K562 (cell line): ENCODE measurements at regions not wholly inside any gene's neighbourhood (a gene's known extent, or its start where the extent isn't known, plus 50 kb on each side); places are given as distances from the start of the nearest gene placed in this dataset.

Source experiments
- ARID1B ChIP-seq: fragments of 450-650 bp; IDR thresholded peaks from 2 replicates; pipeline ENCODE4 v1.6.1; 2016; ENCODE audit warnings: antibody characterized with exemption, mild to moderate bottlenecking, inconsistent platforms
- HNRNPH1 ChIP-seq: fragments of 200-400 bp; formaldehyde crosslinking; optimal IDR thresholded peaks from 2 replicates; pipeline ENCODE3; 2017; ENCODE audit warnings: low read depth, mild to moderate bottlenecking, low read length, moderate library complexity
- JUND ChIP-seq, 2 experiments: IDR thresholded peaks; 2 replicates in 1 of 2; 3 replicates in 1 of 2; pipeline ENCODE4 v1.6.1; 2011; ENCODE audit warnings: borderline replicate concordance in 2 of 2, low read depth in 2 of 2, low read length in 2 of 2, improper control_type of control experiment in 1 of 2, missing biosample characterization in 1 of 2, missing genetic modification characterization in 1 of 2, missing genetic modification reagents in 1 of 2
- MED1 ChIP-seq: sonication (generic); formaldehyde crosslinking; IDR thresholded peaks from 2 replicates; pipeline ENCODE4 v1.8.1; 2023; ENCODE audit warnings: missing genetic modification reagents, borderline replicate concordance
- RBBP5 ChIP-seq: fragments of 200-600 bp; sonication (generic); IDR thresholded peaks from 2 replicates; pipeline ENCODE4 v1.6.1; 2012; ENCODE audit warnings: borderline replicate concordance, mild to moderate bottlenecking, low read length, control low read depth, inconsistent platforms; ENCODE audit not compliant: insufficient read depth, poor library complexity, severe bottlenecking
- RNF2 ChIP-seq: sonication (generic); IDR thresholded peaks from 2 replicates; pipeline ENCODE4 v1.6.1; 2016
- SIN3A ChIP-seq, 2 experiments: fragments of 150-350 bp in 1 of 2; IDR thresholded peaks; 2 replicates each; pipeline ENCODE4 v1.6.1; 2011 to 2016; ENCODE audit warnings: borderline replicate concordance in 2 of 2, low read depth in 2 of 2, low read length in 2 of 2, mild to moderate bottlenecking in 2 of 2, moderate library complexity in 2 of 2; ENCODE audit not compliant: control insufficient read depth in 1 of 2
- TAF7 ChIP-seq: fragments of 450-650 bp; IDR thresholded peaks from 2 replicates; pipeline ENCODE4 v1.6.1; 2016; ENCODE audit warnings: missing genetic modification characterization, missing compliant biosample characterization
- WHSC1 ChIP-seq: IDR thresholded peaks from one replicate; pipeline ENCODE4 v1.6.1; 2012; ENCODE audit warnings: low read length, control low read depth, inconsistent platforms
- ZBTB7A ChIP-seq: IDR thresholded peaks from 2 replicates; pipeline ENCODE4 v1.6.1; 2011; ENCODE audit warnings: low read depth, mild to moderate bottlenecking, low read length, moderate library complexity, borderline replicate concordance; ENCODE audit not compliant: control insufficient read depth
- TF ChIP-seq, protein P1 (sequence below): fragments of 250-450 bp; sonication (Bioruptor Pico); IDR thresholded peaks from 2 replicates; pipeline ENCODE4 v1.8.0; 2022; ENCODE audit warnings: inconsistent platforms

DNA sequence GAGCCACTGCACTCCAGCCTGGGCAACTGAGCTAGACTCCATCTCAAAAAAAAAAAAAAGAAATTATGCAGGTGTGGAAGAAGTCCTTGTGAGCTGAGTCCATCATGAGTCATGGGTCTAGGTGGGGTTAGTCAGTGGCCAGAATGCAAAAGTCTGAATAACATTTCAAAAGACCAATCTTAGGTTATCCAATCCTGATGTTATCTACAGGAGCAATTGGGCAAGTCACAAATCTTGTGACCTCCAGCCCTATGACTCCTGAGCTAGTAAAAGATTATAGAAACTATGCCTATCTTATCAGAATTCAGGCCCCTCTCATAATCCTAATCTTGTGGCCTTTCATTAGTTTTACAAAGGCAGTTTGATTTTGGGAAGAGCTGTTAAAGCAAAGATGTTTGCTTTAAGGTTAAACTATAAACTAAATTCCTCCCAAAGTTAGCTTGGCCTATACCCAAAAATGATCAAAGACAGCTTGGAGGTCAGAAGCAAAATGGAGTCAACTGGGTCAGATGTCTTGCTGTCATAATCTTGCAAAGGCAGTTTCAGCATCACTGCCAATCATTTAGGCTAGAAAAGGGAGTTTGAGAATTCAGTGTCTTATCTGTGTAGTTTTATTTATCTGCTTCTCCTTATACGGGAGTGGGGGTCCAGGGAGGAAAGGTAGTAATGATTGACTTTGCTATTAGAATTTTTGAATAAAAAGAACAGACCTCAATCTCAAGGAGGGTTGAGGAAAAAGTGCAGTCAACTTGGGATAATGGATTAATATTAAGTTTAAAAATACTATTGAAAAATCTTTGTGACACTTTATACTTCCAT is 71.2 kb upstream of the TRIM24 start (continued):
- TF ChIP-seq ARID1B, result peak; percentile 30; the same call in 1 of the 2 replicates
- TF ChIP-seq HNRNPH1, result no peak
- no peak for TF ChIP-seq RNF2
- TF ChIP-seq ZBTB7A, result no peak
- peak; percentile 44; the same call in 1 of the 2 replicates for TF ChIP-seq JUND (IDR thresholded peaks at IDR 0.05; ENCODE audit: borderline replicate concordance, low read depth, low read length)
- TF ChIP-seq JUND (tag; IDR thresholded peaks at IDR 0.05; ENCODE audit: borderline replicate concordance, low read depth, low read length), result no peak; the same call in 2 of the 3 replicates
- TF ChIP-seq WHSC1, result no peak
- TF ChIP-seq, protein P1, sequence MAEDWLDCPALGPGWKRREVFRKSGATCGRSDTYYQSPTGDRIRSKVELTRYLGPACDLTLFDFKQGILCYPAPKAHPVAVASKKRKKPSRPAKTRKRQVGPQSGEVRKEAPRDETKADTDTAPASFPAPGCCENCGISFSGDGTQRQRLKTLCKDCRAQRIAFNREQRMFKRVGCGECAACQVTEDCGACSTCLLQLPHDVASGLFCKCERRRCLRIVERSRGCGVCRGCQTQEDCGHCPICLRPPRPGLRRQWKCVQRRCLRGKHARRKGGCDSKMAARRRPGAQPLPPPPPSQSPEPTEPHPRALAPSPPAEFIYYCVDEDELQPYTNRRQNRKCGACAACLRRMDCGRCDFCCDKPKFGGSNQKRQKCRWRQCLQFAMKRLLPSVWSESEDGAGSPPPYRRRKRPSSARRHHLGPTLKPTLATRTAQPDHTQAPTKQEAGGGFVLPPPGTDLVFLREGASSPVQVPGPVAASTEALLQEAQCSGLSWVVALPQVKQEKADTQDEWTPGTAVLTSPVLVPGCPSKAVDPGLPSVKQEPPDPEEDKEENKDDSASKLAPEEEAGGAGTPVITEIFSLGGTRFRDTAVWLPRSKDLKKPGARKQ, result no peak
- no peak for TF ChIP-seq TAF7 (tag)
- TF ChIP-seq SIN3A (IDR thresholded peaks at IDR 0.05; ENCODE audit: borderline replicate concordance in 2 of 2, control insufficient read depth in 1 of 2, low read depth in 2 of 2, low read length in 2 of 2), result no peak
- TF ChIP-seq MED1 (CRISPR knock-in tag), result no peak
- no peak for TF ChIP-seq RBBP5
- TF ChIP-seq, all 486 proteins: peak for 15
